Urinary bladder (tissue), 3 donors: ENCODE measurements at regions not wholly inside any gene's neighbourhood (a gene's known extent, or its start where the extent isn't known, plus 50 kb on each side); places are given as distances from the start of the nearest gene placed in this dataset.
"Not testable (repeated sequence)": the region's sequence is repeated elsewhere in the genome, so short reads cannot be mapped to it uniquely, and the experiment has no call there.

Experiments
- DNase-seq: peaks from one replicate; pipeline ENCODE4 v3.0.0-alpha.2; 2015; ENCODE audit errors: extremely low spot score
- H3K27ac ChIP-seq: one replicate; pipeline ENCODE4 v1.5.1; 2013; ENCODE audit warnings: low read depth, mild to moderate bottlenecking, moderate library complexity
- H3K36me3 ChIP-seq: one replicate; pipeline ENCODE4 v1.6.1; 2013; ENCODE audit warnings: mild to moderate bottlenecking, moderate library complexity; ENCODE audit not compliant: insufficient read depth
- H3K4me1 ChIP-seq: one replicate; pipeline ENCODE4 v1.6.1; 2013; ENCODE audit warnings: mild to moderate bottlenecking, moderate library complexity; ENCODE audit not compliant: insufficient read depth
- H3K4me3 ChIP-seq: one replicate; pipeline ENCODE4 v1.5.1; 2013; ENCODE audit warnings: low read depth, low read length
- WGBS: extraction: QIAGEN DNeasy Blood & Tissue Kit; methylation state at CpG from one replicate; pipeline ENCODE4 v1.1.7; 2013; 5-methylcytosine and 5-hydroxymethylcytosine counted together
- donor health status: healthy with polysubstance abuse.
- donor health status: healthy.

DNA sequence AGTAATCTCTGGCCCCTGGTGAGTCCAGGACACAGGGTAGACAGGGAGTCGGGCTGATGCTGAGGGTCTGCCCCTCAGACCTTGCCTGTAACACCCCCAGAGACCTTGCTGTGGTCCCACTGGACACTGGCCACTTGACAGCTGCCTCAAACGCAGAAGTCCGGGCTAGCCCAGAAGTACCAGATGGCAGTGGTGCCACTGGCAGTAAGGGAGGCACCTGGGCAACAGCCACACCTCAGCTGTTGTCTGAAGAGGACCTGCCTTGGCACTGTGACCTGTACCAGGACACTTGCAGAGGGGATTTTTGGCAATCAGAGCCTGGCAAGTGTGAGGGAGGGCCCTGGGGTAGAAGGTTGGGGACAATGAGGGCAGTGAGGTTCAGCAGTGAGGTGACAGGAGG lies 63.3 kb upstream of the UXT start:
- whole genome bisulfite sequencing = 96% methylated on average over 3 of the region's 3 CpGs
- no peaks in the 10 kb centered on the region for H3K4me1 ChIP-seq

DNA sequence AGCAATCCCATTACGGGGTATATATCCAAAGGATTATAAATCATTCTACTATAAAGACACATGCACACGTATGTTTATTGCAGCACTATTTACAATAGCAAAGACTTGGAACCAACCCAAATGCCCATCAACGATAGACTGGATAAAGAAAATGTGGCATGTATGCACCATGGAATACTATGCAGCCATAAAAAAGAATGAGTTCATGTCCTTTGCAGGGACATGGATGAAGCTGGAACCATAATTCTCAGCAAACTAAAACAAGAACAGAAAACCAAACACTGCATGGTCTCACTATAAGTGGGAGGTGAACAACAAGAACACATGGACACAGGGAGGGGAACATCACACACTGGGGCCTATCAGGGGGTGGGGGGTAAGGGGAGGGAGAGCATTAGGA lies 56.1 kb upstream of the UXT start:
- H3K4me1 ChIP-seq, DNase-seq, H3K4me3 ChIP-seq, H3K36me3 ChIP-seq, H3K27ac ChIP-seq: not testable (repeated sequence)
- 74% methylated on average over 3 of the region's 3 CpGs for WGBS

More for the DNA sequence above, 63.3 kb upstream of the UXT start:
- Histone ChIP-seq H3K4me3 (no peak overlapping the region), H3K27ac (no peak overlapping the region), H3K36me3 (no peaks in the 10 kb centered on the region)
- no peak for DNase-seq

DNA sequence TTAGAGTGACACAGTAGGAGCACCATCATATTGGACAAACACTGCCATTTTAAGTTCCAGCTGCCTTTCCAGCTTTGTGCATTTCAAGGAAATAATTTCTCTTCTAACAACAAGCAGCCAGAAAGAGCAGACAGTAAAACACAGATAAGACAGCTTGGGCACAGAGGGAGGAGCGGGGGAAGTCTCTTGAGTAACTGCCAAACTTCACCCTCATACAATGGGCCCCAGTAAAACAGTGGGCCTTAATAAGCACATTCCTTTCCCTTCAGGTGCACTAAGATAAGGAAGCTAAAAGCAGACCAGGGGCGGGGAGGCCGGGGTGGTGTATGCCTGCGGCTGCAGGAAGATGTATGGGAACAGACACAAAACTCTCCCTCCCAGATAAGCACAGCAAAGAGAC lies 53.7 kb upstream of the UXT start:
- 7% methylated on average over 4 of the region's 4 CpGs for WGBS
- not testable (repeated sequence) for H3K36me3 ChIP-seq, H3K4me3 ChIP-seq, H3K27ac ChIP-seq, H3K4me1 ChIP-seq, DNase-seq

DNA sequence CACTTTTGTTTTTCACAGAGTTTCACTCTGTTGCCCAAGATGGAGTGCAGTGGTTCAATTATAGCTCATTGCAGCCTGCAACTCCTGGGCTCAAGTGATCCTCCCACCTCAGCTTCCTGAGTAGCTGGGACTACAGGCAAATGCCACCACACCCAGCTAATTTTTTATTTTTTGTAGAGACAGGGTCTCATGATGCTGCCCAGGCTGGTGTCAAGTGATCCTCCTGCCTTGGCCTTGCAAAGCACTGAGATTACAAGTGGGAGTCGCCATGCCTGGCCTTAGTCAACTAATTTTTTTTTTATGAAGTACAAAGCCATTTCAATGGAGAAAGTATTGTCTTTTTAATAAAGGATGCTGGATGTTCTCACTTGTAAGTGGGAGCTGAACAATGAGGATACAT lies 51.3 kb upstream of the UXT start:
- WGBS = 93% methylated on average over 1 of the region's 1 CpG
- H3K27ac ChIP-seq = no peak overlapping the region
- no peaks in the 10 kb centered on the region for H3K36me3 ChIP-seq
- no peak for DNase-seq
- H3K4me1 ChIP-seq = no peaks in the 10 kb centered on the region
- no peak overlapping the region for H3K4me3 ChIP-seq
